Myocyte (in vitro differentiated cells): ENCODE measurements at regions not wholly inside any gene's neighbourhood (a gene's known extent, or its start where the extent isn't known, plus 50 kb on each side); places are given as distances from the start of the nearest gene placed in this dataset.
"Not testable (repeated sequence)": the region's sequence is repeated elsewhere in the genome, so short reads cannot be mapped to it uniquely, and the experiment has no call there.

Source experiments
- DNase-seq: peaks from one replicate; pipeline ENCODE4 v3.0.0-alpha.2; 2012; ENCODE audit warnings: low read depth

- DNase-seq: not testable (repeated sequence)
These were observed 246.4 kb downstream of the TMEM121 start for GRCh38 chr14:105772710-105773250.

GRCh38 chr14:105773584-105773983, 247.2 kb downstream of the TMEM121 start:
- no peak for DNase-seq

GRCh38 chr14:105774001-105774400, 247.6 kb downstream of the TMEM121 start:
- DNase-seq: no peak

- not testable (repeated sequence) for DNase-seq
These were observed 248.4 kb downstream of the TMEM121 start for GRCh38 chr14:105774585-105775348.

- DNase-seq: not testable (repeated sequence)
These were observed 249.1 kb downstream of the TMEM121 start for GRCh38 chr14:105775349-105775923.

- DNase-seq: not testable (repeated sequence)
These were observed 249.7 kb downstream of the TMEM121 start for GRCh38 chr14:105776112-105776511.

GRCh38 chr14:105776924-105777323, 250.5 kb downstream of the TMEM121 start:
- DNase-seq: no peak

- DNase-seq: no peak
These were observed 257.3 kb downstream of the TMEM121 start for GRCh38 chr14:105783707-105784106.

GRCh38 chr14:105793836-105794235, 267.5 kb downstream of the TMEM121 start:
- DNase-seq: no peak

GRCh38 chr14:105797546-105797945, 271.2 kb downstream of the TMEM121 start:
- no peak for DNase-seq

GRCh38 chr14:105805701-105806100, 279.3 kb downstream of the TMEM121 start:
- no peak for DNase-seq

GRCh38 chr14:105806568-105806967, 280.2 kb downstream of the TMEM121 start:
- DNase-seq: no peak

- no peak for DNase-seq
These were observed 291.8 kb downstream of the TMEM121 start for GRCh38 chr14:105817971-105818711.

GRCh38 chr14:105818712-105819005, 292.3 kb downstream of the TMEM121 start:
- no peak for DNase-seq

GRCh38 chr14:105830171-105830570, 303.8 kb downstream of the TMEM121 start:
- no peak for DNase-seq

- no peak for DNase-seq
These were observed 309.8 kb downstream of the TMEM121 start for GRCh38 chr14:105836160-105836559.

- DNase-seq: no peak
These were observed 310.3 kb downstream of the TMEM121 start for GRCh38 chr14:105836730-105837129.

- DNase-seq: no peak
These were observed 311.1 kb downstream of the TMEM121 start for GRCh38 chr14:105837349-105838063.

- DNase-seq: no peak
These were observed 311.7 kb downstream of the TMEM121 start for GRCh38 chr14:105838107-105838506.

- no peak for DNase-seq
These were observed 312.4 kb downstream of the TMEM121 start for GRCh38 chr14:105838591-105839424.
